BJ (cell line): ENCODE measurements at regions not wholly inside any gene's neighbourhood (a gene's known extent, or its start where the extent isn't known, plus 50 kb on each side); places are given as distances from the start of the nearest gene placed in this dataset.

Experiments
- CTCF ChIA-PET: fragments of 350-600 bp; formaldehyde crosslinking; extraction: SDS; loops from one replicate; lab custom pipeline; 2021; ENCODE audit warnings: antibody characterized with exemption, inconsistent platforms; lab: Yijun Ruan, JAX
- POLR2A ChIA-PET: fragments of 300-600 bp; sonication (Branson Sonifier 250); formaldehyde crosslinking; extraction: SDS; loops from one replicate; lab custom pipeline; 2021; ENCODE audit warnings: antibody characterized with exemption; lab: Charles Lee
- DNase-seq: peaks from one replicate; pipeline ENCODE4 v3.0.0-alpha.2; 2011; ENCODE audit warnings: low read depth
- H3K27me3 ChIP-seq: 2 replicates; pipeline ENCODE4 v1.6.0; 2011; ENCODE audit warnings: low read length; ENCODE audit not compliant: control insufficient read depth, insufficient read depth
- H3K36me3 ChIP-seq: 2 replicates; pipeline ENCODE4 v1.5.1; 2011; ENCODE audit warnings: low read length; ENCODE audit not compliant: control insufficient read depth, insufficient read depth
- H3K4me3 ChIP-seq: 2 replicates; pipeline ENCODE4 v1.5.1; 2011; ENCODE audit warnings: low read depth, mild to moderate bottlenecking, control low read depth, low read length
- CTCF ChIP-seq: IDR thresholded peaks from 2 replicates; pipeline ENCODE4 v1.5.1; 2011; ENCODE audit warnings: low read depth, mild to moderate bottlenecking, control low read depth, inconsistent platforms, low read length, moderate library complexity; ENCODE audit not compliant: insufficient read depth

DNA sequence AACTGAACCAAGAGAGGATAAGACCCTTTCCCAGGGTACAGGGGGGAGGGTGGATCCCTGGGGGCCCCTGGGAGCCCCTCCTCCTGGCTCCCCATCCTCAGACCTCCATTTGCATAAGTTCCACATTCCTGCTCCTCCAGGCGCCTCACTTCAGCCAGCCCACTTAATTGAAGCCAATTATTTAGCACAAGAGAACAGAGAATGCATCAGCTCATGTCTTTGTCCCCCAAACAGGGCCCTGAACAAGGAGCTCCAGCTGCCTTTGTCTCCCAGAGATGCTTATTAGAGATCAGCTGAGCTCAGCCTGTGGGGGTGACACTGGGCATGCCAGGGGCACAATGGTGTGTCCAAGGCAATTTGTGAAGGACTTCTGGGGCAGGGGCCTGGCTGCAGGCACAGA lies 89.9 kb upstream of the PRDM11 start:
- peaks cover 4% of the 10 kb centered on the region for H3K27me3 ChIP-seq
- H3K36me3 ChIP-seq: no peaks in the 10 kb centered on the region
- no peak for TF ChIP-seq CTCF
- POLR2A ChIA-PET: no interaction called here
- no peak overlapping the region for H3K4me3 ChIP-seq
- CTCF ChIA-PET: interaction anchor here (0.7 to 1.0 kb wide), 2 partner anchors 10 to 13 kb away, joined by 3 read pairs; no protein-coding TSS in a partner anchor
- DNase-seq: no peak

GRCh38 chr11:45057938-45058646 lies 88.3 kb upstream of the PRDM11 start:
- no peak for TF ChIP-seq CTCF
- ChIA-PET POLR2A (no interaction called here), CTCF (no interaction called here)
- Histone ChIP-seq H3K4me3 (no peak overlapping the region), H3K36me3 (no peaks in the 10 kb centered on the region), H3K27me3 (peaks cover 4% of the 10 kb centered on the region)
- no peak for DNase-seq

DNA sequence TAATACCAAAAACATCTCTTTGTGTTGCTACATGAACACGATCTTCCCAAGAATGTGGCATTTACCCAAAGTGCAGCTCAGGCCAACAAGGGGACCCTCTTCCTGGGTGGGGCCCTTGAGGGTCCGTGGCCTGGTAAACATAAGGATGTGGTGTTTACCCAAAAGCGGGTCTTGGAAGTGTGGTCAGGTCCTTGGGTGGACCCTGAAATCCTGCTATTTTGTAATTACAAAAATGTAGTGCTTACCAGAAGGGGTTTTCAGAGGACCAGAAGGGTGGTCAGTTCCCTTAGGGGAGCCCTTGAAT lies 87.8 kb upstream of the PRDM11 start:
- peaks cover 4% of the 10 kb centered on the region for H3K27me3 ChIP-seq
- CTCF ChIA-PET: no interaction called here
- no peaks in the 10 kb centered on the region for H3K36me3 ChIP-seq
- no peak for TF ChIP-seq CTCF
- DNase-seq: no peak
- no peak overlapping the region for H3K4me3 ChIP-seq
- POLR2A ChIA-PET: no interaction called here

DNA sequence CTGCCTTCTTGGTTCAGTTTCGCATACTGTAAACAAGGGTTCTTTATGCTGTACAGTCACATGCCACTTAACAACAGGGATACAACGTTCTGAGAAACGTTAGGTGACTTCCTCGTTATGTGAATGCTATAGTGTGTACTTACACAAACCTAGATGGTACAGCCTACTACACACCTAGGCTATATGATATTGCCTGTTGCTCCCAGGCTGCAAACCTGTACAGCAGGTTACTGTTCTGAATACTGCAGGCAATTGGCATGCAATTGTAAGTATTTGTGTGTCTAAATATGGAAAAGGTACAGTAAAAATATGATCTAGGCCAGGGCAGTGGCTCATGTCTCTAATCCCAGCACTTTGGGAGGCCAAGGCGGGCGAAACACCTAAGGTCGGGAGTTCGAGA lies 85.7 kb upstream of the PRDM11 start:
- H3K36me3 ChIP-seq: no peaks in the 10 kb centered on the region
- H3K27me3 ChIP-seq: no peaks in the 10 kb centered on the region; the same call in 1 of the 2 replicates
- POLR2A ChIA-PET: no interaction called here
- CTCF ChIA-PET: interaction anchor here (0.8 kb wide), 1 partner anchor 15 kb away, joined by 3 read pairs; no protein-coding TSS in a partner anchor
- H3K4me3 ChIP-seq: no peak overlapping the region
- no peak for DNase-seq
- TF ChIP-seq CTCF: no peak

- H3K4me3 ChIP-seq: no peak overlapping the region
- no peak for TF ChIP-seq CTCF
- no peaks in the 10 kb centered on the region; the same call in 1 of the 2 replicates for H3K27me3 ChIP-seq
- ChIA-PET CTCF (interaction anchor here (0.8 to 2.1 kb wide), 4 partner anchors 12 to 44 kb away, joined by 3 to 9 read pairs (median 3); no protein-coding TSS in a partner anchor), POLR2A (no interaction called here)
- no peaks in the 10 kb centered on the region for H3K36me3 ChIP-seq
- no peak for DNase-seq
Measured at GRCh38 chr11:45061641-45062040, 84.8 kb upstream of the PRDM11 start.
